ENCODE measurements at regions not wholly inside any gene's neighbourhood (a gene's known extent, or its start where the extent isn't known, plus 50 kb on each side); places are given as distances from the start of the nearest gene placed in this dataset.

DNA sequence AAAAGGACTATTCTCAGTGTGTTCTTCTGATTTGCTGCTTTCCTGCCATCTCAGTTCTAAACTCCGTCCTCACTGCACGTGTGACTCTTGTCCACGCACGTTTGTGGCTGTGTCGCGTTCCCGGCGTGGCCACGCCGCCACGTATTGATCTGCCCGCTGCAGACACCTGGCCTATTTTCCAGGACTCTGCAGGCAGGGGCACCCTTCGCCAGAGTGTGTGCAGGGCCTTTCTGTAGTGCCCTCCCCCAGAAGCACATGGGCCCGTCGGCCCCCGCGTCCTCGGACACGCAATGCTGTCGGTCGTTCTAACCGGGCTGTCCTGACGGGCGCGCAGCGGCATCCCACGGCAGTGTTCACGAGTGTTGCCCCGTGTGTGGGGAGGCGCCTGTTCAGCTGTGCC is 87.6 kb downstream of the YTHDF1 start:
- H3K27me3 ChIP-seq, result peaks cover 0 to 94% of the 10 kb centered on the region in 2 donors

DNA sequence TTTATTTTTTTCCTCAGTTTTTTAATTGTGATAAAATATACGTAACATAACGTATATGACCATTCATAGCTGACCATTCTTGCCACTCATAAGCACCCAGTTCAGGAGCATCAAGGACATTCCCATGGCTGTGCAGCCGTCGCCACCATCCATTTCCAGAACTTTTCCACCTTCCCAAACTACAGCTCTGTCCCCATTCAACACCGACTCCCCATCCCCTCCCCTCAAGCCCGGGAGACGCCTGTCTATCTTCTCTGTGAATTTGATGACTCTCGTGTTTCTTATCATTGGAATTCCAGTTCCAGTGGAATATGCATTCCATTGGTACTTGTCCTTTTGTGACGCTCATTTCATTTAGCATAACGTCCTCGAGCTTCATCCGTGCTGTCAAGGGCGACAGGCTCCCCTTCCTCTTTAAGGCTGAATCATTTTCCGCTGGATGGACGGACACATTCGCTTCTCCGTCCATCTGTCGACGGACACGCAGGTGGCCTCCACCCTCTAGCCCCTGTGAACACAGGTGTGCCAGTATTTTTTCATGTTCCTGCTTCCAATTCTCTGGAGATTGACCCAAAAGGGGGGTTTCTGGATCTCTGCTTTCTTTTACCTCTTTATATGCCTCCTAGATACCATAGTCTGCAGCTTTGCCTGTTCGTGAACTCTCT is 88.1 kb downstream of the YTHDF1 start:
- Histone ChIP-seq H3K4me3 (no peak overlapping the region), H3K9me3 (peaks cover 0 to 3% of the 10 kb centered on the region in 2 donors), H3K27me3 (peaks cover 0 to 91% of the 10 kb centered on the region in 2 donors), H3K36me3 (no peaks in the 10 kb centered on the region), H3K4me1 (no peaks in the 10 kb centered on the region), H3K27ac (no peak overlapping the region)
- TF ChIP-seq, protein P1, sequence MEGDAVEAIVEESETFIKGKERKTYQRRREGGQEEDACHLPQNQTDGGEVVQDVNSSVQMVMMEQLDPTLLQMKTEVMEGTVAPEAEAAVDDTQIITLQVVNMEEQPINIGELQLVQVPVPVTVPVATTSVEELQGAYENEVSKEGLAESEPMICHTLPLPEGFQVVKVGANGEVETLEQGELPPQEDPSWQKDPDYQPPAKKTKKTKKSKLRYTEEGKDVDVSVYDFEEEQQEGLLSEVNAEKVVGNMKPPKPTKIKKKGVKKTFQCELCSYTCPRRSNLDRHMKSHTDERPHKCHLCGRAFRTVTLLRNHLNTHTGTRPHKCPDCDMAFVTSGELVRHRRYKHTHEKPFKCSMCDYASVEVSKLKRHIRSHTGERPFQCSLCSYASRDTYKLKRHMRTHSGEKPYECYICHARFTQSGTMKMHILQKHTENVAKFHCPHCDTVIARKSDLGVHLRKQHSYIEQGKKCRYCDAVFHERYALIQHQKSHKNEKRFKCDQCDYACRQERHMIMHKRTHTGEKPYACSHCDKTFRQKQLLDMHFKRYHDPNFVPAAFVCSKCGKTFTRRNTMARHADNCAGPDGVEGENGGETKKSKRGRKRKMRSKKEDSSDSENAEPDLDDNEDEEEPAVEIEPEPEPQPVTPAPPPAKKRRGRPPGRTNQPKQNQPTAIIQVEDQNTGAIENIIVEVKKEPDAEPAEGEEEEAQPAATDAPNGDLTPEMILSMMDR (IDR thresholded peaks at IDR 0.05), result no peak
- TF ChIP-seq POLR2A (IDR thresholded peaks at IDR 0.05), result no peak
- TF ChIP-seq POLR2AphosphoS5 (IDR thresholded peaks at IDR 0.05), result no peak
- no peak for DNase-seq (ENCODE audit: low spot score in 2 of 2)
- intact Hi-C loops (cut with DNase I; ENCODE audit: low total_unique reads), result no loop called here

More for the DNA sequence above, 87.6 kb downstream of the YTHDF1 start:
- Histone ChIP-seq H3K27ac (no peak overlapping the region), H3K4me3 (no peak overlapping the region), H3K4me1 (no peaks in the 10 kb centered on the region), H3K9me3 (no peaks in the 10 kb centered on the region), H3K36me3 (no peaks in the 10 kb centered on the region)
- TF ChIP-seq POLR2A (IDR thresholded peaks at IDR 0.05), result no peak
- TF ChIP-seq, protein P1 (IDR thresholded peaks at IDR 0.05), result no peak
- TF ChIP-seq POLR2AphosphoS5 (IDR thresholded peaks at IDR 0.05), result no peak
- intact Hi-C loops (cut with DNase I; ENCODE audit: low total_unique reads), result no loop called here
- DNase-seq (ENCODE audit: low spot score in 2 of 2), result peak in 1 of 2 donors; percentile 39

DNA sequence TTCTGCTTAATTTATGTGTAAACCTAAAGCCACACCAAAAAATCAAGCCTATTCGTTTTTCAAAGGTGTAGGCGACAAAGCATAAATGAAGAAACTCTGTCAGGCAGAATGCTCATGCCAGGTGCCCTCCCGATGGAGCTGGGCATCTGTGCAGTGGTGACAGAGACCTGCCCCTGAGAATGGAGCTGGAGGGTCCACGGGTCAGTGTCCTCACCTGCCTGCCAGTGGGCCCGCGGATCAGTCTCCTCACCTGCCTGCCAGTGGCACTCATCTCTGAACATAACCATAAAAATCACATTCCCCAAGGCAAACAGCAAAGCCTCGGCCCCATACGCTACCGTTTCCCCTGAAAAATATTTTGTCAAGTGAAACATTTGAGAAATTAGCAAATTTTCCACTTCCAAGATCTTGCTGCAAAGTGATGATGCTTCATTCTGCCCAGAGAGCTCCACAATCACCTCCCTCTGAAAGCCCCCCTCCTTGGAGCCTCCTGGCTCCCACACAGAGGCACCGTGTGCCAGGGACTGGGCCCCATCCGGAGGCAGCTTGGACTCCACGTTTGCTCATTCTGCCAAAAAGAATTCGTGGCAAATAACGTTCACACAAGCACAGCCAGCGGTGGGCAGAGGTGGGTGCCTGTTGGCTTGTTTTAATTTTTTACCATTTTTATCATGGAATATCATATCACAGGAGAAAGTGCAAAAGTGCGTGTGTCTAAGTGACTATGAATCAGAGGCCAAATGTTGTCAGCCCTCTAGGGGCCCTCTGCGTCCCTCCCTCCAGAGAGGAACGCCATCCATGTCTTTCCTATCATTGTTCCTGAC is 88.8 kb downstream of the YTHDF1 start:
- H3K9me3 ChIP-seq, result peaks cover 0 to 3% of the 10 kb centered on the region in 2 donors
- no peaks in the 10 kb centered on the region for H3K36me3 ChIP-seq
- peaks cover 0 to 85% of the 10 kb centered on the region in 2 donors for H3K27me3 ChIP-seq
- H3K4me3 ChIP-seq, result no peak overlapping the region
- H3K4me1 ChIP-seq, result no peaks in the 10 kb centered on the region
- H3K27ac ChIP-seq, result no peak overlapping the region
- intact Hi-C loops (cut with DNase I; ENCODE audit: low total_unique reads), result no loop called here
- peak in 1 of 2 donors; percentile 34 for DNase-seq (ENCODE audit: low spot score in 2 of 2)
- TF ChIP-seq, protein P1 (IDR thresholded peaks at IDR 0.05), result no peak
- no peak for TF ChIP-seq POLR2A (IDR thresholded peaks at IDR 0.05)
- TF ChIP-seq POLR2AphosphoS5 (IDR thresholded peaks at IDR 0.05), result no peak

DNA sequence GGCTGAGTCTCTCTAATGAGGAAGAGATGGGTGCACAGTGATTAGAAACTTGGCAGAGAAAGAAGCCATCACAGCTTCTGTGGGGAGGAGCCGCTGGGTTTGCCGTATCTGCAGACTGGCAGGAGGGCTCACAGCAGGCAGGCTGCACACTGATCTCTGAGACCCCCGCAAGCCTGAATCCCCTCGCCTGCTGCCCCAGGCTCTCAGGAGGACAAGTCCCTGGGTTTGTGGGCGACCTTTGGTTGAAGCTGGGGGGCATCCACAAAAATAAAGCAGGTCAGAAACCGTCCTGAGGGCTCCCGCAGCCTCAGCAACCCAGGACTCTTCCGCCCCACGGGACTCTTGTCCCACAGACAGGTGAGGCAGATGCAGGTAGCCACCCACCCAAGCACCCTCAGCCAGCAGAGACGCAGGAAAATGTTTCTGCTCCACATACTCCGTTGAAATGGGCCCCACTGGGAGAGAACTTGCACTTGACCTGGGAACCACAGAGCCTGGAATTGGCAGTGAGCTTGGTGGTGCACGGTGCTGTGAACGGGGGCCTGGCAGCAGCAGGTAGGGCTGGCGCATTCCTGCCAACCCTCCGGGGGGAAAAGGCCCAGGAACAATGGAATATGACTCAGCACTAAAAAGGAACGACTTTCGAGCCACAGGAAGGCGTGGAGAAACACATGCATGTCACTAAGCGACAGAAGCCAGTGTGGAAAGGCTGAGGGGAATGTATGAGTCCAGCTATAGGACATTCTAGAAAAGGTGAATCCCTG is 89.9 kb downstream of the YTHDF1 start:
- peak in 1 of 2 donors; percentile 25 for DNase-seq (ENCODE audit: low spot score in 2 of 2)
- intact Hi-C loops (cut with DNase I; ENCODE audit: low total_unique reads), result no loop called here
- H3K27ac ChIP-seq, result no peak overlapping the region
- H3K4me1 ChIP-seq, result no peaks in the 10 kb centered on the region
- no peak overlapping the region for H3K4me3 ChIP-seq
- H3K27me3 ChIP-seq, result peaks cover 0 to 82% of the 10 kb centered on the region in 2 donors
- H3K36me3 ChIP-seq, result no peaks in the 10 kb centered on the region
- peaks cover 0 to 3% of the 10 kb centered on the region in 2 donors for H3K9me3 ChIP-seq
- TF ChIP-seq POLR2AphosphoS5 (IDR thresholded peaks at IDR 0.05), result no peak
- TF ChIP-seq, protein P1 (IDR thresholded peaks at IDR 0.05), result no peak
- no peak for TF ChIP-seq POLR2A (IDR thresholded peaks at IDR 0.05)
